ENCODE measurements at regions not wholly inside any gene's neighbourhood (a gene's known extent, or its start where the extent isn't known, plus 50 kb on each side); places are given as distances from the start of the nearest gene placed in this dataset.
"Not testable (repeated sequence)": the region's sequence is repeated elsewhere in the genome, so short reads cannot be mapped to it uniquely, and the experiment has no call there.

GRCh38 chr4:79585330-79585729 lies 177.3 kb upstream of the GK2 start:
- no peak for DNase-seq
- intact Hi-C loops (cut with DNase I): no loop called here

GRCh38 chr4:79584902-79585301 lies 176.9 kb upstream of the GK2 start:
- DNase-seq: no peak
- intact Hi-C loops (cut with DNase I): no loop called here

GRCh38 chr4:79584352-79584751 lies 176.3 kb upstream of the GK2 start:
- DNase-seq: no peak
- intact Hi-C loops (cut with DNase I): no loop called here

- intact Hi-C loops (cut with DNase I): no loop called here
Measured at GRCh38 chr4:79578606-79579005, 170.6 kb upstream of the GK2 start.

GRCh38 chr4:79576429-79576753 lies 168.4 kb upstream of the GK2 start:
- intact Hi-C loops (cut with DNase I): no loop called here
- peak in 13 of 42 donors; percentile 4 to 27 (median 21) for DNase-seq

More at GRCh38 chr4:79578606-79579005, 170.6 kb upstream of the GK2 start:
- no peak for DNase-seq

- no peak for DNase-seq
- intact Hi-C loops (cut with DNase I): no loop called here
Measured at GRCh38 chr4:79575709-79576428, 167.8 kb upstream of the GK2 start.

- intact Hi-C loops (cut with DNase I): no loop called here
- no peak for DNase-seq
Measured at GRCh38 chr4:79574741-79575451, 166.9 kb upstream of the GK2 start.

GRCh38 chr4:79563219-79563618 lies 155.2 kb upstream of the GK2 start:
- DNase-seq: no peak
- intact Hi-C loops (cut with DNase I): no loop called here

GRCh38 chr4:79561751-79562150 lies 153.7 kb upstream of the GK2 start:
- intact Hi-C loops (cut with DNase I): no loop called here
- no peak for DNase-seq

- DNase-seq; intact Hi-C loops (cut with DNase I): not testable (repeated sequence)
Measured at GRCh38 chr4:79559398-79559797, 151.4 kb upstream of the GK2 start.

- intact Hi-C loops (cut with DNase I): no loop called here
- no peak for DNase-seq
Measured at GRCh38 chr4:79552311-79552710, 144.3 kb upstream of the GK2 start.

GRCh38 chr4:79551555-79551954 lies 143.5 kb upstream of the GK2 start:
- intact Hi-C loops (cut with DNase I): no loop called here

GRCh38 chr4:79547851-79548250 lies 139.8 kb upstream of the GK2 start:
- intact Hi-C loops (cut with DNase I): no loop called here
- DNase-seq: no peak

More at GRCh38 chr4:79551555-79551954, 143.5 kb upstream of the GK2 start:
- DNase-seq: no peak

- intact Hi-C loops (cut with DNase I); DNase-seq: not testable (repeated sequence)
Measured at GRCh38 chr4:79545292-79545691, 137.3 kb upstream of the GK2 start.

- no peak for DNase-seq
- intact Hi-C loops (cut with DNase I): no loop called here
Measured at GRCh38 chr4:79540143-79540542, 132.1 kb upstream of the GK2 start.

GRCh38 chr4:79535516-79535915 lies 127.5 kb upstream of the GK2 start:
- intact Hi-C loops (cut with DNase I): no loop called here
- DNase-seq: no peak

GRCh38 chr4:79528241-79528706 lies 120.2 kb upstream of the GK2 start:
- DNase-seq: no peak
- intact Hi-C loops (cut with DNase I): no loop called here

GRCh38 chr4:79526641-79527565 lies 118.9 kb upstream of the GK2 start:
- intact Hi-C loops (cut with DNase I): no loop called here
- DNase-seq: no peak

GRCh38 chr4:79516114-79516513 lies 108.1 kb upstream of the GK2 start:
- DNase-seq: no peak
- intact Hi-C loops (cut with DNase I): no loop called here

All from head of caudate nucleus (tissue), 42 donors.